Bronchial epithelial cell (primary cell): ENCODE measurements at regions not wholly inside any gene's neighbourhood (a gene's known extent, or its start where the extent isn't known, plus 50 kb on each side); places are given as distances from the start of the nearest gene placed in this dataset.

ENCODE experiments used
- DNase-seq: peaks from one replicate; pipeline ENCODE4 v3.0.0-alpha.2; 2010; ENCODE audit warnings: low read depth
- FAIRE-seq: peaks from 2 replicates; lab custom pipeline; 2011; peaks lifted over from hg19 to GRCh38; lab: Jason Lieb, UNC
- H3K27me3 ChIP-seq: 2 replicates; pipeline ENCODE4 v1.5.1; 2011; ENCODE audit warnings: low read length; ENCODE audit not compliant: control insufficient read depth, insufficient read depth
- H3K36me3 ChIP-seq: 2 replicates; pipeline ENCODE4 v1.5.1; 2011; ENCODE audit warnings: low read length; ENCODE audit not compliant: control insufficient read depth, insufficient read depth
- H3K4me3 ChIP-seq: 2 replicates; pipeline ENCODE4 v1.5.1; 2011; ENCODE audit warnings: mild to moderate bottlenecking, low read depth, low read length, control low read depth
- TF ChIP-seq, protein P1 (sequence below): IDR thresholded peaks from 2 replicates; pipeline ENCODE4 v1.5.1; 2011; ENCODE audit warnings: mild to moderate bottlenecking, moderate library complexity, low read length, control low read depth, inconsistent platforms; ENCODE audit not compliant: insufficient read depth, severe bottlenecking

DNA sequence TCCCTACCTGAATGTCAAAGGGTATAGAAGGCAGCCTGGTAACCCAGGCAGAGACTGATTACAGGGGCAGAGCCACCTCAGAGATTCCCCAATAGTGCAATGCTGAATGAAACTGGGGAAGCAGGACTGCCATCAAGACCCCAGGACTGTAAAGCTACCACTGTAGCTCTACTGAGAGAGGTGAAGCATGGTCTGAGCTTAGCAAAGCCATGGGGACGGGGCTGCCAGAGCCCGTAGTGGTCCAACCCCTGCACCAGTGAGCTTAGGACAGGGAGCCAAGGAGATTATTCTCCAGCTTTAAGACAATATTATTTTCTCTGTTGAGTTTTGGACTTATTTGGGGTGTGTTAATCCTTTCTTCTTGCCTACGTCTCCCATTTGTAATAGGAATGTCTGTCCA is 679.3 kb upstream of the GRAMD2B start:
- DNase-seq (no peak), FAIRE-seq (no peak)
- TF ChIP-seq, protein P1, sequence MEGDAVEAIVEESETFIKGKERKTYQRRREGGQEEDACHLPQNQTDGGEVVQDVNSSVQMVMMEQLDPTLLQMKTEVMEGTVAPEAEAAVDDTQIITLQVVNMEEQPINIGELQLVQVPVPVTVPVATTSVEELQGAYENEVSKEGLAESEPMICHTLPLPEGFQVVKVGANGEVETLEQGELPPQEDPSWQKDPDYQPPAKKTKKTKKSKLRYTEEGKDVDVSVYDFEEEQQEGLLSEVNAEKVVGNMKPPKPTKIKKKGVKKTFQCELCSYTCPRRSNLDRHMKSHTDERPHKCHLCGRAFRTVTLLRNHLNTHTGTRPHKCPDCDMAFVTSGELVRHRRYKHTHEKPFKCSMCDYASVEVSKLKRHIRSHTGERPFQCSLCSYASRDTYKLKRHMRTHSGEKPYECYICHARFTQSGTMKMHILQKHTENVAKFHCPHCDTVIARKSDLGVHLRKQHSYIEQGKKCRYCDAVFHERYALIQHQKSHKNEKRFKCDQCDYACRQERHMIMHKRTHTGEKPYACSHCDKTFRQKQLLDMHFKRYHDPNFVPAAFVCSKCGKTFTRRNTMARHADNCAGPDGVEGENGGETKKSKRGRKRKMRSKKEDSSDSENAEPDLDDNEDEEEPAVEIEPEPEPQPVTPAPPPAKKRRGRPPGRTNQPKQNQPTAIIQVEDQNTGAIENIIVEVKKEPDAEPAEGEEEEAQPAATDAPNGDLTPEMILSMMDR: no peak
- no peaks in the 10 kb centered on the region for H3K27me3 ChIP-seq
- H3K4me3 ChIP-seq: no peak overlapping the region
- H3K36me3 ChIP-seq: no peaks in the 10 kb centered on the region

DNA sequence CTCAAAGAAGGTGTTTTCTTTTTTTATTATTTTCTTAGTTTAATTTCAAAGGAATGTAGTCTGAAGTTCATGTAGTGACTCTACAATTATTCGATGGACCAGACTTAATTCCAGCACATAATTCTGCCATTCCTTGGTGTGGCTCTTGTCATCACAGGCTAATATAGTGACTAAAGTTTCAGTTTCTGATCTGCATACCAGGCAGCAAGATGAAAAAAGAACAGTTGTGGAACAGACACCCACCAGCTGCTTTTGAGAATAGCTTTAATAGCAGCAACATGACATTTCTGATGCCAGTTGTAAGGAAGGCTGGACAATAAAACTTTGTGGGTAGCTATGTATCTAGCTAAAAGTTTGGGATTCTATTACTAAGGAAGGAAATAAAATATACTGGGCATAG is 676.3 kb upstream of the GRAMD2B start:
- Histone ChIP-seq H3K27me3 (no peaks in the 10 kb centered on the region), H3K36me3 (no peaks in the 10 kb centered on the region), H3K4me3 (no peak overlapping the region)
- TF ChIP-seq, protein P1: no peak
- no peak for FAIRE-seq
- no peak for DNase-seq

- DNase-seq: peak; percentile 50
- Histone ChIP-seq H3K27me3 (no peaks in the 10 kb centered on the region), H3K4me3 (no peak overlapping the region), H3K36me3 (no peaks in the 10 kb centered on the region)
- no peak for FAIRE-seq
- TF ChIP-seq, protein P1: no peak
Measured at GRCh38 chr5:125750147-125750860, 672.9 kb upstream of the GRAMD2B start.

- FAIRE-seq (no peak), DNase-seq (peak; percentile 65)
- Histone ChIP-seq H3K36me3 (no peaks in the 10 kb centered on the region), H3K4me3 (no peak overlapping the region), H3K27me3 (no peaks in the 10 kb centered on the region)
- TF ChIP-seq, protein P1: no peak
Measured at GRCh38 chr5:125750861-125751186, 672.4 kb upstream of the GRAMD2B start.

DNA sequence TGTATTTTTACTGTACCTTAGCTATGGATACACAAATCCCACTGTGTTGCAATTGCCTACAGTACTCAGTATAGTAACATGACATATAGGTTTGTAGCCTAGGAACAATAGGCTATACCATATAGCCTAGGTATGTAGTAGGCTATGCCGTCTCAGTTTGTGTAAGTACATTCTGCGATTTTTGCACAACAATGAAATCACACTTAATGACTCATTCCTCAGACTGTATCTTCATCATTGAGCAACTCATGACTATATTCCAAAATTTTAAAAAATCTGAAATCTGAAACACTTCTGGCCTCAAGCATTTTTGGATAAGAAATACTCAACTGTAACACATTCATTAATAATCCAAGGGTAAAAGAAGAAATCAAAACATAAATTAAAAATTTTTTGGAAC is 666.8 kb upstream of the GRAMD2B start:
- H3K27me3 ChIP-seq: no peaks in the 10 kb centered on the region
- no peaks in the 10 kb centered on the region for H3K36me3 ChIP-seq
- no peak for FAIRE-seq
- TF ChIP-seq, protein P1: no peak
- no peak overlapping the region for H3K4me3 ChIP-seq
- peak; percentile 61 for DNase-seq

DNA sequence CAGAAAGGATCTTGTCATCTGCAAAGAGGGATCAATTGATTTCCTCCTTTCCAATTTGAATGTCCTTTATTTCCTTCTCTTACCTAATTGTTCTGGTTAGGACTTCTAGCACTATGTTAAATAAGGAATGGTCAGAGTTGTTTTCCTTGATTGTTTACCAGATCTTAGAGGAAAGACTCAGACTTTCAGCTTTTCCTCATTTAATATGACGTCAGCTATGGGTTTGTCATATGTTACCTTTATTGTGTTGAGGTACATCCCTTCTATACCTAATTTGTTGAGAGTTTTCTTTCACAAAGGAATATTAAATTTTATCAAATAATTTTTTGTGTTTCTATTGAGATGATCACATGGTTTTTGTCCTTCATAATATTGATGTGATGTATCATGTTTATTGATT is 656.5 kb upstream of the GRAMD2B start:
- no peak overlapping the region for H3K4me3 ChIP-seq
- TF ChIP-seq, protein P1: no peak
- H3K27me3 ChIP-seq: no peaks in the 10 kb centered on the region
- H3K36me3 ChIP-seq: no peaks in the 10 kb centered on the region
- FAIRE-seq: no peak
- DNase-seq: no peak
